ENCODE measurements at regions not wholly inside any gene's neighbourhood (a gene's known extent, or its start where the extent isn't known, plus 50 kb on each side); places are given as distances from the start of the nearest gene placed in this dataset.
"Not testable (repeated sequence)": the region's sequence is repeated elsewhere in the genome, so short reads cannot be mapped to it uniquely, and the experiment has no call there.

DNA sequence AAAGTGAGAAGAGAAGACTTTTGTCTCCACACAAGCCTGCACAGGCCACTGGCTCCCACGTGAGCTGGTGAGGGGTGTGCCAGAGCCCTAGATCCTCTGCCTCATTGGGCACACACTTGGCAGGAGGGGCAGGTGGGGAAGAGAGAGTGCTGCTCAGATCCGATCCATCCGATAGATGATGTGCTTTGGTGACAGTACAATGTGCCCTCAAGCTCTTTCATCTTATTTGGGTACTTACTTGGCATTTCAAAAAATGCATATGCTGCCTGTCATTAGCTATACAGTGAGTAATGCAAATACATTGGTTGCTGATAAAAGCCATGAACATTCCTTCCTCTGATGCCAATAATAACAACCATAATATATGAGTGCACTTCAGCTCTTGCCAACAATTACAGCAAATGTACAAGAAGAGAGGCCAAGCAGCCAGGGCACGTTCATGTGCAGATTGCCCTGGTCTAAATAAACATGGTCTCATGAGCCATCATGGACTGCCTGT, 255.3 kb downstream of the VAPA start:
- DNase-seq: no peak
- no peak for TF ChIP-seq GATA1 (IDR thresholded peaks at IDR 0.05; ENCODE audit: low read depth, low read length)
- TF ChIP-seq POLR2A (IDR thresholded peaks at IDR 0.05; ENCODE audit: low read length): no peak

GRCh38 chr18:10169814-10170213, 256.0 kb downstream of the VAPA start:
- DNase-seq: no peak

DNA sequence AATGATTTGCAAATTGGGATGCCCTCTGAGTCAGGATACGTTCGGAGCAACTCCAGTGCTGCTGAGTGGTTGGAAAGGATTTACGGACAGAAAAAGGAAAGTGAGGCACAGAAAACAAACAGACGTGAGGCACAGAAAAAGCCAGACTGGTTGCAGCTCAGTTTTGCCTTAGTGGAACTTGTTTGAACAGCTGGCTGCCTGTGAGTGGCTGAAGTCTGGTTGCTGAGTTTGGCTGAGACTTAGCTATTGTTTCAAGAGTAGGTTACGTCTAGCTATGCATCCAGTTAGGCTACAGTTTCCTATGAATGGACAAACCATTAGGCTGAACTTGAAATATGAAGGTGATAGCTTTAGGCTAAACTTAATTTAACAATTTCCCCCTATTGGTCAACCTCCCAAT, 256.6 kb downstream of the VAPA start:
- DNase-seq: no peak
- TF ChIP-seq GATA1 (IDR thresholded peaks at IDR 0.05; ENCODE audit: low read depth, low read length) (no peak), POLR2A (IDR thresholded peaks at IDR 0.05; ENCODE audit: low read length) (no peak)

More at GRCh38 chr18:10169814-10170213, 256.0 kb downstream of the VAPA start:
- no peak for TF ChIP-seq GATA1 (IDR thresholded peaks at IDR 0.05; ENCODE audit: low read depth, low read length)
- TF ChIP-seq POLR2A (IDR thresholded peaks at IDR 0.05; ENCODE audit: low read length): no peak

DNA sequence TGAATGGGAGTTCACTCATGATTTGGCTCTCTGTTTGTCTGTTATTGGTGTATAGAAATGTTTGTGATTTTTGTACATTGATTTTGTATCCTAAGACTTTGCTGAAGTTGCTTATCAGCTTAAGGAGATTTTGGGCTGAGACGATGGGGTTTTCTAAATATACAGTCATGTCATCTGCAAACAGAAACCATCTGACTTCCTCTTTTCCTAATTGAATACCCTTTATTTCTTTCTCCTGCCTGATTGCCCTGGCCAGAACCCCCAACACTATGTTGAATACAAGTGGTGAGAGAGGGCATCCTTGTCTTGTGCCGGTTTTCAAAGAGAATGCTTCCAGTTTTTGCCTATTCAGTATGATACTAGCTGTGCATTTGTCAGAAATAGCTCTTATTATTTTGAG, 261.5 kb downstream of the VAPA start:
- not testable (repeated sequence) for DNase-seq

DNA sequence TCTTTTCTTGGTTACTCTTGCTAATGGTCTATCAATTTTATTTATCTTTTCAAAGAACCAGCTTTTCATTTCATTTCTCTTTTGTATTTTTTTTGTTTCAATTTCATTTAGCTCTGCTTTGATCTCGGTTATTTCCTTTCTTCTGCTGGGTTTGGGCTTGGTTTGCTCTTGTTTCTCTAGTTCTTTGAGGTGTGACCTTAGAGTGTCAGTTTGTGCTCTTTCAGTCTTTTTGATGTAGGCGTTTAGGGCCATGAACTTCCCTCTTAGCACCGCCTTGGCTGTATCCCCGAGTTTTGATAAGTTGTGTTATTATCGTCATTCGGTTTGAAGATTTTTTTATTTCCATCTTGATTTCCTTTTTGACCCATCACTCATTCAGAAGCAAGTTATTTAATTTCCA, 265.5 kb downstream of the VAPA start:
- not testable (repeated sequence) for DNase-seq

DNA sequence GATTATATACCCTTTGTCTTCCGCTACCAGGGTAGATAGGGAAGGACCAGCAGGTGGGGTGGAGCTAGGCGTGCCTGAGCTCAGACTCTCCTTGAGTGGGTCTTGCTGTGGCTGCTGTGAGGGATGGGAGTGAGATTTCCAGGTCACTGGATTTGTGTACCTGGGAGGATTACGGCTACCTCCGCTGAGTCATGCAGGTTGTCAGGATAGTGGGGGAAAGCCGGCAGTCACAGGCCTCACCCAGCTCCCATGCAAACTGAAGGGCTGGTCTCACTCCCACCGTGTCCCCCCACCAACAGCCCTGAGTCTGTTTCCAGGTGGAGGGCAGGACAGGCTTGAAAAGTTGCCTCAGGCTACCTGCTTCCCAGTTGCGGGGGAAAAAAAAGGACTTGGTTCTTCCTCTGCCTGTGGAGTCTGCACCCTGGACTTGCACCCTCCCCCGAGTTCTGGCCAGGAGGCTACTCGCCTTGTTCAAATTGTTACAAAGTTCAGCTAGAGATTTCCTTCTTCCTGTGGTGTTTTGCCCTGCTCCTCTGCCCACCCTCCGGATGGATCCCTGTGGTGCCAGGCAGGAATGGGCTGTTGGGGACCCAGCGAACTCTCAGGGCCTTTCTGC, 268.3 kb downstream of the VAPA start:
- no peak for TF ChIP-seq POLR2A (IDR thresholded peaks at IDR 0.05; ENCODE audit: low read length)
- TF ChIP-seq GATA1 (IDR thresholded peaks at IDR 0.05; ENCODE audit: low read depth, low read length): no peak
- no peak for DNase-seq

DNA sequence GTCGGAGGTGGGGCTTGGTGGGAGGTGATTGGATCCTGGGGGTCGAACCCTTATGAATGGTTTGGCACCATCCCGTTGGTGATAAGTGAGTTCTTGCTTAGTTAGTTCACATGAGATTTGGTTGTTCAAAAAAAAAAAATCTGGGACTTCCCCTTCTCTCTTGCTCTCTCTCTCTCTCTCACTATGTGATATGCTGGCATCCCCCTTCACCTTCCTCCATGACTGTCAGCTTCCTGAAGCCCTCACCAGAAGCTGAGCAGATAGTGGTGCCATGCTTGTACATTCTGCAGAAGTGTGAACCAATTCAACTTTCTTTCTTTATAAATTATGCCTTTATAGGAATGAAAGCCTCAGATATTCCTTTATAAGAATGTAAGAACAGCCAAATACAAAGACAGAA, 269.7 kb upstream of the APCDD1 start:
- TF ChIP-seq GATA1 (IDR thresholded peaks at IDR 0.05; ENCODE audit: low read depth, low read length): no peak
- DNase-seq: no peak

DNA sequence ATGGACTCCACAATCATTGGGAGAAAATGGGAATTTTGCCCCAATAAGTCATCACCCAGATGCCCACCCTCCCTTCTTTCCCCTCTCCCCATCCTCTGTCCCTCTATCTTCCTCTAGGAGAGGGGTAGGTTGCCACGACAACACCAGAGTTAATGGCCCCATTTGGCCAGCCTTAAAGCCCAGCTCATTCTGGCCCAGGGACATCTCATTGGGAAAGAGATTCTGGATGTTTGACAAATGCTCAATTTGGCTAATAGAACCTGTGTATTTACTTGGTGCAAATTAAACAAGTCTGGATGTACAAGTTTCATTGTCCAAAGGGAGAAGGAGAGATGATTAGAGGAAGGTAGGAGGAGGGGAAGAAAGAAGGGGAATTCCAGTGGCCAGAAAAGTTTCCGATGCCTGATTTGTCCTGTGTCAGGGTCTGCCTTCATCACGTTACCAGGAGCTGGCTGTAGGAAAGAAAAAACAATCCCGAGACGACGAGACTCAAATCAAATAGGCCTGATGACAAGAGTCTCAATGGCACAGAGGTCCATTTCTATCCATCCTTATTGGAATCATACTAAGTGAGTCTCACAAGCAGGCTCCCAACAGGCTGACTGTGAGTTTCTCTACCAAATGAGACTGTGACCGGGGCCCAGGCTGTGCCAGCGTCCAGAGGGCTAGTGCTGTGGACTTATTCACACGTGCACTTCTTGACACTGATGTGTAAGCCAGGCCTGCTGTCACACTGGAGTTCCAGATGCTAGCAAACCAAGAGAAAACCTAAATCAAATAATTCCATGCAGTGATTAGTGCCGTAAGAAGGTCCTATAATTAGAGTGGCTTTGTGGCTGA, 265.2 kb upstream of the APCDD1 start:
- TF ChIP-seq POLR2A (IDR thresholded peaks at IDR 0.05; ENCODE audit: low read length) (no peak), GATA1 (IDR thresholded peaks at IDR 0.05; ENCODE audit: low read depth, low read length) (no peak)
- no peak for DNase-seq

DNA sequence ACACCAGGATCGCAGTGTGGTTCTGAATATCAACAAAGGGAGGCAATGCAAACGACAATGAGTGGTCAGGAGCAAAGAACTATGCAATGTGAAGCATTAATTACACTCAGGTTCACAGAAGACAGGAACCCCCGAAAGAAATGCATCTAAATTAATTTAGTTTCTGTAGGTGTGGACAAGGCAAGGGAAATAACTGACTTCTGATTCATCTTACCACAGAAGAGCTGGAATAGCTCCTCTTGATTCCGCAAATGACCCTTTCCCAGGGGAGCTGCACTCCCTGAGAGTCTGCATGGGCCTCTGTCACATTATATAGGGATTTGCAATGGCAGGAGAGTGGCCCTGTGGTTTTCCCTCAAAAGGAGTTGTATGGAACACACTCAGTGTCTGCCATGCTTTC, 263.9 kb upstream of the APCDD1 start:
- no peak for DNase-seq
- TF ChIP-seq POLR2A (IDR thresholded peaks at IDR 0.05; ENCODE audit: low read length): no peak
- TF ChIP-seq GATA1 (IDR thresholded peaks at IDR 0.05; ENCODE audit: low read depth, low read length): no peak

DNA sequence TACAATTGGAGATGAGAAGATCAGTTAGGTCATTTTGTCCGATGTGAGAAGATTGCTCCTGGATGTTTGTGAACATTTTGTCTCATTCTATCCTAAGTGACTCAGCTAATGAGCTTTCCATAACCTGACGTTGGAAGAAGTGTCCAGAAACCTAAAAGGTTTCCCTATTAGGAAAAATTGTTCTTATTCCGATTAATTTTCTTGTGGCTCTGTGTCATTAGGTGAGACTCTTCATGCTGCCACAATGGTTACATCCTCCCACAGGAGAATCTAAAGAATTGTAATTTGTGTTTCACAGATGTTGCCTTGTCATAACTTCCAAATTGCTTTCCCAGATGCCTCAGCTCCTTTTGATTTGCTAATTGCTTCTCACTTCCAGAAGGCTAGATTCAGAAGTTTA, 261.0 kb upstream of the APCDD1 start:
- TF ChIP-seq POLR2A (IDR thresholded peaks at IDR 0.05; ENCODE audit: low read length): no peak
- no peak for TF ChIP-seq GATA1 (IDR thresholded peaks at IDR 0.05; ENCODE audit: low read depth, low read length)
- no peak for DNase-seq

- DNase-seq: no peak
- TF ChIP-seq GATA1 (IDR thresholded peaks at IDR 0.05; ENCODE audit: low read depth, low read length) (no peak), POLR2A (IDR thresholded peaks at IDR 0.05; ENCODE audit: low read length) (no peak)
Measured at GRCh38 chr18:10194592-10194991, 259.8 kb upstream of the APCDD1 start.

DNA sequence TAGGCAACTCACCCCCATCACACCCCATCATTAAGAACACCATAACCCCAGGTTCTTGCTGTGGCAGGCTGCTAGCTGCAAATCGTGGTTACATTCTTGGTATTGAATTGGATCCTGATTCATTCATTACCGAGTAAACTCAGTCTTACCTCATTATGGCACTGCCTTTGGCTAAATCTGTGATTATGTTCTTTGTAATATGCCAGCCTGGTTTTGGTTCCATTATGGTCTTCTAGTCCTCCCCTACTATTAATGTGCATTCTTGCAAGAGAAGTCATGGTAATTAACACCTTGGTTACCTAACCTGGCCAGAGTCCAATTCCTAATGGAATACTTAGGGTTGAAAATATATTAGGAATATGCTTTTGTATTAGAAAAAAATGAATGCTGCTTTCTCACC, 258.9 kb upstream of the APCDD1 start:
- DNase-seq: no peak
- TF ChIP-seq POLR2A (IDR thresholded peaks at IDR 0.05; ENCODE audit: low read length) (no peak), GATA1 (IDR thresholded peaks at IDR 0.05; ENCODE audit: low read depth, low read length) (no peak)

DNA sequence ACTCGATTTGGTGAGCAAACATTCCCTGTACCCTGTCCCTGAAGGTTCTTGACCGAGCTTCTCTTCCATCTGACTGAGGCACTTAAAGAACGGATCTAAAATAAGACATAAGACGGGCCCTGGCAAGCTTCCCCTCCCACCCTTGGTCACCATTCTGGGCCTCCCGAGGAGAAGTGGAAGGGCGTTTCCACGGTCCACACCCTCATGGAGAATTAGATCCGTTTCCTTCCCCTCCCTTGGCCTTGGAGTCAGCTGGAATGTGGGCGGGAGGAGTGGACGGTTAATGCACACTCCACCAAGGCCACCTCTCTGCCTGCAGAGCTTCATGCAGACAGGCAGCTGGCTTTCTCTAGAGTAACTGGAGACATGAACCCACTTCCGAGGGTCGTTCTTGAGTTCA, 257.3 kb upstream of the APCDD1 start:
- DNase-seq: no peak
- no peak for TF ChIP-seq GATA1 (IDR thresholded peaks at IDR 0.05; ENCODE audit: low read depth, low read length)
- TF ChIP-seq POLR2A (IDR thresholded peaks at IDR 0.05; ENCODE audit: low read length): no peak

GRCh38 chr18:10201226-10201625, 253.2 kb upstream of the APCDD1 start:
- no peak for DNase-seq
- TF ChIP-seq POLR2A (IDR thresholded peaks at IDR 0.05; ENCODE audit: low read length) (no peak), GATA1 (IDR thresholded peaks at IDR 0.05; ENCODE audit: low read depth, low read length) (no peak)

DNA sequence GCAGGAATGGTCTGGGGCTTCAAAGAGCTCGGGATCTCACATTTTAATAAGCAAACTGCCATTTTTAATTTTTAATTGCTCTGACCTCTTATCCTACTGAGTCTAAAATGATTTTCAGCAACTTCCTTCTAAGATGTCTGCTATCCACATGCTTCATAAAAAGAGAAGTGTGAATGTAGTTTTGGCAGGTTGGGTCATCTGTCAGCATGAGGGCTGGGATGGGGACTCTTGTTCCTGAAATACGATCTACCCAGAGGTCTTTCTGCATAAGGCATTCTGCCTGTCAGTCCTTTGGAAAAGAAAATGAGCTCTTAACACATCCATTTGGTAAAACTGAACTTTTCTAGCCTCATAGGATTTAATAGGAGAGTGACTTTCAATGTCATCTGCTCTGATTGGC, 252.8 kb upstream of the APCDD1 start:
- DNase-seq: no peak
- no peak for TF ChIP-seq POLR2A (IDR thresholded peaks at IDR 0.05; ENCODE audit: low read length)
- TF ChIP-seq GATA1 (IDR thresholded peaks at IDR 0.05; ENCODE audit: low read depth, low read length): no peak

Data from erythroblast (primary cell).